HCT116 (cell line): ENCODE measurements at regions not wholly inside any gene's neighbourhood (a gene's known extent, or its start where the extent isn't known, plus 50 kb on each side); places are given as distances from the start of the nearest gene placed in this dataset.
"Not testable (repeated sequence)": the region's sequence is repeated elsewhere in the genome, so short reads cannot be mapped to it uniquely, and the experiment has no call there.

Experiments
- ATAC-seq: fragments of 200-7000 bp; cut with Tn5 transposase; 2 replicates; pipeline ENCODE4 v1.9.1; 2020; ENCODE audit warnings: mild to moderate bottlenecking, moderate library complexity
- BruUV-seq: library from RNA; stranded (reverse); fragments of 400-500 nt; replicated peaks from 2 replicates; lab custom pipeline; 2021; lab: Mats Ljungman, UMichigan
- CTCF ChIA-PET: fragments of 300-600 bp; sonication (Branson Sonifier 250); formaldehyde crosslinking; loops from one replicate; lab custom pipeline; 2021; ENCODE audit warnings: antibody characterized with exemption; lab: Charles Lee
- POLR2A ChIA-PET: fragments of 300-600, 350-600 bp; sonication (Branson Sonifier 250); formaldehyde crosslinking; loops from one replicate; lab custom pipeline; 2021; ENCODE audit warnings: antibody characterized with exemption; lab: Charles Lee
- RAD21 ChIA-PET, 2 experiments: fragments of 300-600 bp; sonication (Branson Sonifier 250); formaldehyde crosslinking; loops; one replicate each; lab custom pipeline; 2023; ENCODE audit warnings: low total read pairs in 2 of 2; ENCODE audit not compliant: uncharacterized antibody in 2 of 2, unreplicated experiment in 2 of 2, low non-redundant PET in 1 of 2; lab: Charles Lee
- DNase-seq: peaks from one replicate; pipeline ENCODE4 v3.0.0-alpha.2; 2010; ENCODE audit warnings: low read depth, low spot score
- H2AFZ ChIP-seq: fragments of 200-600 bp; shearing (Covaris generic), sonication (generic); 2 replicates; pipeline ENCODE4 v1.6.1; 2017; ENCODE audit warnings: low read depth, mixed run types, mixed read lengths, antibody characterized with exemption, low read length; ENCODE audit not compliant: poor library complexity, severe bottlenecking
- H3K27ac ChIP-seq: 2 replicates; pipeline ENCODE4 v1.5.1; 2012; ENCODE audit warnings: low read depth, low read length
- H3K27me3 ChIP-seq: fragments of 200-600 bp; sonication (generic); 2 replicates; pipeline ENCODE4 v1.6.1; 2016; ENCODE audit warnings: mixed run types, low read length, mixed read lengths; ENCODE audit not compliant: insufficient read depth
- H3K36me3 ChIP-seq, 2 experiments: fragments of 200-500 bp in 1 of 2; fragments of 200-600 bp in 1 of 2; sonication (Bioruptor generic) in 1 of 2; sonication (generic) in 1 of 2; 2 replicates each; pipeline versions ENCODE4 v1.5.1 to v1.6.1; 2014 to 2016; ENCODE audit warnings: low read length in 2 of 2, inconsistent platforms in 1 of 2, mixed read lengths in 1 of 2, mixed run types in 1 of 2; ENCODE audit not compliant: insufficient read depth in 2 of 2, control insufficient read depth in 1 of 2
- H3K4me1 ChIP-seq, 2 experiments: fragments of 200-600 bp in 1 of 2; sonication (generic) in 1 of 2; 2 replicates each; pipeline versions ENCODE4 v1.5.1 to v1.6.1; 2012 to 2017; ENCODE audit warnings: low read length in 2 of 2, inconsistent platforms in 1 of 2, mild to moderate bottlenecking in 1 of 2, mixed read lengths in 1 of 2, mixed run types in 1 of 2, moderate library complexity in 1 of 2; ENCODE audit not compliant: insufficient read depth in 2 of 2, control insufficient read depth in 1 of 2
- H3K4me2 ChIP-seq: fragments of 200-600 bp; sonication (generic); 2 replicates; pipeline ENCODE4 v1.6.1; 2017; ENCODE audit warnings: mixed run types, low read length, mixed read lengths
- H3K4me3 ChIP-seq, 2 experiments: fragments of 200-600 bp in 1 of 2; sonication (generic) in 1 of 2; replicated peaks in 1 of 2; 2 replicates each; pipeline ENCODE4 v1.5.1; 2011 to 2016; ENCODE audit warnings: low read length in 2 of 2, control low read depth in 1 of 2, low read depth in 1 of 2, mild to moderate bottlenecking in 1 of 2, mixed read lengths in 1 of 2, mixed run types in 1 of 2
- H3K79me2 ChIP-seq: fragments of 200-600 bp; sonication (generic); 2 replicates; pipeline ENCODE4 v1.6.1; 2017; ENCODE audit warnings: mild to moderate bottlenecking, mixed run types, low read length, moderate library complexity, mixed read lengths; ENCODE audit not compliant: insufficient read depth
- H3K9ac ChIP-seq: fragments of 200-600 bp; sonication (generic); 2 replicates; pipeline ENCODE4 v1.6.1; 2016; ENCODE audit warnings: low read length, mixed read lengths
- H3K9me2 ChIP-seq: fragments of 200-600 bp; sonication (generic), shearing (Covaris generic); 2 replicates; pipeline ENCODE4 v1.6.1; 2017; ENCODE audit warnings: mixed run types, mild to moderate bottlenecking, moderate library complexity; ENCODE audit not compliant: insufficient read depth
- H3K9me3 ChIP-seq, 2 experiments: fragments of 200-500 bp in 1 of 2; fragments of 200-600 bp in 1 of 2; sonication (Bioruptor generic) in 1 of 2; sonication (generic) in 1 of 2; 2 replicates each; pipeline ENCODE4 v1.6.1; 2014 to 2017; ENCODE audit warnings: low read length in 2 of 2, mixed read lengths in 2 of 2, inconsistent platforms in 1 of 2, low read depth in 1 of 2, mild to moderate bottlenecking in 1 of 2, mixed run types in 1 of 2, moderate library complexity in 1 of 2; ENCODE audit not compliant: control insufficient read depth in 1 of 2, insufficient read depth in 1 of 2
- H4K20me1 ChIP-seq: fragments of 200-600 bp; sonication (generic), shearing (Covaris generic); 2 replicates; pipeline ENCODE4 v1.6.1; 2017; ENCODE audit warnings: mixed run types, mild to moderate bottlenecking, moderate library complexity; ENCODE audit not compliant: insufficient read depth
- CBX3 ChIP-seq: IDR thresholded peaks from 2 replicates; pipeline ENCODE4 v1.6.1; 2012; ENCODE audit warnings: low read depth
- CEBPB ChIP-seq: IDR thresholded peaks from 2 replicates; pipeline ENCODE4 v1.6.1; 2012; ENCODE audit warnings: low read depth
- FOSL1 ChIP-seq: IDR thresholded peaks from 2 replicates; pipeline ENCODE4 v1.6.1; 2012; ENCODE audit warnings: low read depth
- JUND ChIP-seq: IDR thresholded peaks from 2 replicates; pipeline ENCODE4 v1.6.1; 2012
- POLR2A ChIP-seq: IDR thresholded peaks from 2 replicates; pipeline ENCODE4 v1.7.0; 2011; ENCODE audit warnings: borderline replicate concordance; ENCODE audit not compliant: insufficient read depth, insufficient read length; ENCODE audit errors: extremely low read depth
- POLR2AphosphoS5 ChIP-seq: IDR thresholded peaks from 2 replicates; pipeline ENCODE4 v1.6.1; 2011; ENCODE audit warnings: mild to moderate bottlenecking, low read depth, low read length, moderate library complexity
- REST ChIP-seq: IDR thresholded peaks from 2 replicates; pipeline ENCODE4 v1.6.1; 2012; ENCODE audit warnings: low read depth
- TCF7L2 ChIP-seq: IDR thresholded peaks from 2 replicates; pipeline ENCODE4 v1.7.0; 2011; ENCODE audit warnings: borderline replicate concordance, inconsistent platforms; ENCODE audit not compliant: insufficient read depth, insufficient read length; ENCODE audit errors: extremely low read depth
- ZFX ChIP-seq: fragments of 450-650 bp; IDR thresholded peaks from 2 replicates; pipeline ENCODE4 v1.6.1; 2017
- intact Hi-C: fragments of 100-400 bp; cut with micrococcal nuclease; formaldehyde crosslinking; loops from 2 replicates; pipeline ENCODE4 v1.10.0; 2022

GRCh38 chr2:203626247-203626646 is 80.2 kb upstream of the CD28 start:
- H3K9ac ChIP-seq, H3K4me1 ChIP-seq, ATAC-seq, H3K4me2 ChIP-seq, H3K36me3 ChIP-seq, H3K27me3 ChIP-seq, BruUV-seq, intact Hi-C loops, POLR2A ChIA-PET, H3K4me3 ChIP-seq, H3K79me2 ChIP-seq, H3K27ac ChIP-seq, CTCF ChIA-PET, H3K9me3 ChIP-seq, DNase-seq, H4K20me1 ChIP-seq, RAD21 ChIA-PET, H2AFZ ChIP-seq, H3K9me2 ChIP-seq: not testable (repeated sequence)

DNA sequence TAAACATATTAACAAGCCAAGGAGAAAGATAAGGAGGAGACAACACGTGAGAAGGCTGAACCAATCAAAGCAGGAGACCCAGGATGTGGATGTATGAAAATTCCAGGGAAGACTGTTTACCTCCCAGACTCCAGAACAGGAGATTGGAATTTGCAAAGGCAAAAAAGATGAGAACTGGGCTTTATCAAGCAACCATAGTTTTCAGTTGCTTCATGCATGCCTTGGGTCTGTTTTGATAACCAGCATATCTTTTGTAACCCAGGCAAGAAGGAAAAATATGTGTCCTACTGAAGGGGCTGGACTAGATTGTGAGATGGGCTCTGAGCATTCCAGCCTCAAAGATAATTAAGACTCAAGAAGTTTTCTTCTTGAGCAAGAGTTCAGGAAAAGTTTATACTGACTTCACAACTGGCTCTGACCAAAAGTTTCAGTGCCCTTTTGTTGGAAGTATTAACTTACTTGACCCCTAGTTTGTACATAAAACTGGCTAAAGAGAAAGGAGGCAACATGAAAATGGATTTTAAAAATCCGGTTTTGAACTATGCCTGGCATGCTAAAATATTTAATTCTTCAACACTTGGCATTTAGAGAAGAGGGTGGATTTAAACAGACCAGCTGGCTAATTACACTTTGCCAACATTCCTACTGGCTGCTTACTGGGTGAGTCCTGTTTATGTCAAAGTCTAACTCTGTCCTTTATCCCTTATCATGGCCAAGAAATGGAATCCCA is 79.3 kb upstream of the CD28 start:
- no peak overlapping the region for H3K4me3 ChIP-seq
- CTCF ChIA-PET, result no interaction called here

More for the DNA sequence above, 79.3 kb upstream of the CD28 start:
- no peak overlapping the region for H3K9ac ChIP-seq
- H3K4me1 ChIP-seq, result no peaks in the 10 kb centered on the region
- no peaks in the 10 kb centered on the region for H3K9me2 ChIP-seq
- no peaks in the 10 kb centered on the region for H3K9me3 ChIP-seq
- no peak for ATAC-seq
- H4K20me1 ChIP-seq, result no peaks in the 10 kb centered on the region
- H3K27ac ChIP-seq, result no peak overlapping the region
- intact Hi-C loops, result no loop called here
- no peak for TF ChIP-seq CEBPB
- TF ChIP-seq FOSL1, result no peak
- no peak for TF ChIP-seq REST
- TF ChIP-seq CBX3, result no peak
- TF ChIP-seq POLR2AphosphoS5, result no peak
- no peak for TF ChIP-seq ZFX
- TF ChIP-seq POLR2A, result no peak
- no peak for TF ChIP-seq TCF7L2
- no peak for TF ChIP-seq JUND
- H3K4me2 ChIP-seq, result no peak overlapping the region
- BruUV-seq, result no TSS peak
- no peak for DNase-seq
- RAD21 ChIA-PET, result no interaction called here
- POLR2A ChIA-PET, result no interaction called here
- H3K79me2 ChIP-seq, result no peaks in the 10 kb centered on the region
- H3K36me3 ChIP-seq, result no peaks in the 10 kb centered on the region
- no peak overlapping the region for H2AFZ ChIP-seq
- H3K27me3 ChIP-seq, result no peaks in the 10 kb centered on the region
